ENCODE measurements at regions not wholly inside any gene's neighbourhood (a gene's known extent, or its start where the extent isn't known, plus 50 kb on each side); places are given as distances from the start of the nearest gene placed in this dataset.

DNA sequence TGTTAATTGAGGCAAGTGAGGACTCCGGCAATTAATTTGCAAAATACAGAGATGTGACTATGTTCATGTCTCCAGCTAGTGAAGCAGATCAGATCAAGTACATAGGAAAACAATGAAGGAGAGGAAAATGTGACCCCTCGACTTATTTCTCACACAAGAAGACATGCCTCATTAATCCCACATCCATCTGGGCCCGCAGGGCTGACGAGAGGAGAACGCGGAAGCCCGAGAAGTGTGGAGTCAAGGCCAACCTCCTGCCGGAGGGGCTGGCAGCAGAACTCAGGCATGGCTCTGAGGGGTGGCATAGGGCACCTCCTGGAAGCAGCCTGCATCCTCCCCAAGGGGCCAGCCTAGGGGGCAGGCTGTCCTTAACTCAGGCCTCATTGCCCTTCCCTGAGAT is 54.4 kb downstream of the ZNF503 start:
- no peaks in the 10 kb centered on the region for H3K36me3 Mint-ChIP-seq (ENCODE audit: low read depth)
- H3K4me1 Mint-ChIP-seq = no peaks in the 10 kb centered on the region
- peaks cover 2% of the 10 kb centered on the region for H3K27me3 Mint-ChIP-seq
- H3K9me3 Mint-ChIP-seq = no peaks in the 10 kb centered on the region
- intact Hi-C loops (cut with micrococcal nuclease) = no loop called here
- DNase-seq = no peak
- no peak overlapping the region for H3K27ac Mint-ChIP-seq
- H3K4me3 Mint-ChIP-seq = no peak overlapping the region

- Mint-ChIP-seq H3K4me1 (no peaks in the 10 kb centered on the region), H3K27ac (no peak overlapping the region), H3K36me3 (ENCODE audit: low read depth) (no peaks in the 10 kb centered on the region), H3K9me3 (no peaks in the 10 kb centered on the region), H3K27me3 (peaks cover 2% of the 10 kb centered on the region), H3K4me3 (no peak overlapping the region)
- no peak for DNase-seq
- intact Hi-C loops (cut with micrococcal nuclease) = no loop called here
Measured at GRCh38 chr10:75345738-75346137, 55.8 kb downstream of the ZNF503 start.

DNA sequence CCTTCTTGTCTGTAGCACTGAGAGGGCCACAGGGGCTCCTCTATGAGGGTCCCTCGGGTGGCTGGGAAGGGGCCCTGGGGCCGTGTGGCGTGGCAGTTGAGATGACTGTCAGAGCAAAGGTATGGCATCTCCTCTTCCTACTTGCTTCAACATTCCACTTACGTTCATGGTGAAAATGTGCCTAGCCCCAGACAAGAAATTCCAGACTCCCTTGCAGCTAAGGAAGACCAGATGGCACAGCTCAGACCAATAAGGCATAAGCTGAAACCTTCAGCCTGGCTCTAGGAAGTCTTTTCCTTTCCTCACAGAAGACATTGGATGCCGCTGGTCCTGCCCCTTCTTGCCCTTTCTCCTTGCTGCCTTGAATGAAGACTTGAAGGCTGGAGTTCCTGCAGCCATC is 57.4 kb downstream of the ZNF503 start:
- Mint-ChIP-seq H3K4me3 (no peak overlapping the region), H3K27ac (no peak overlapping the region), H3K9me3 (no peaks in the 10 kb centered on the region), H3K4me1 (no peaks in the 10 kb centered on the region), H3K27me3 (peaks cover 2% of the 10 kb centered on the region), H3K36me3 (ENCODE audit: low read depth) (no peaks in the 10 kb centered on the region)
- intact Hi-C loops (cut with micrococcal nuclease) = no loop called here
- DNase-seq = no peak

DNA sequence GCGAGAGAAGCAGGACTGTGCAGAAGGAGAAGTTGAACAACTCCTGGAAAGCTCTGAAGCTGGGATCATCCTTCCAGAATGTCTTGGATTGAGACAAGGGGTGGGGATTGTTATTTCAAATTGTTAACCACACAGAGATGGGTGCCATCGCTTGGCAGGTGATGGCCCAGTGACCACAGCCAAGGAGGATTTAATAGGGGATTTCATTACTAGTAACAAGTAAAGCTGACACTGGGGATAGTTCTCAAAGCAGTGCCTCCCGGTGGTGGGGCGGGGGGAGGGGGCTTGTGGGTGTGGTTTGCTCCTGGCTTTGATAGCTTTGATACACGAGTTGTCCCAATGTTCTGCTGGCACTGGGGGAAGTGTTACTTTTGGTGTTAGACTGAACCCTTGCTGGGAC is 59.2 kb downstream of the ZNF503 start:
- Mint-ChIP-seq H3K4me1 (no peaks in the 10 kb centered on the region), H3K36me3 (ENCODE audit: low read depth) (no peaks in the 10 kb centered on the region), H3K9me3 (no peaks in the 10 kb centered on the region), H3K27me3 (peaks cover 2% of the 10 kb centered on the region), H3K4me3 (no peak overlapping the region), H3K27ac (no peak overlapping the region)
- DNase-seq = no peak
- intact Hi-C loops (cut with micrococcal nuclease) = no loop called here

GRCh38 chr10:75335983-75336382 is 65.6 kb downstream of the ZNF503 start:
- H3K36me3 Mint-ChIP-seq (ENCODE audit: low read depth) = no peaks in the 10 kb centered on the region
- H3K4me3 Mint-ChIP-seq = no peak overlapping the region
- intact Hi-C loops (cut with micrococcal nuclease) = no loop called here
- no peaks in the 10 kb centered on the region for H3K9me3 Mint-ChIP-seq
- H3K27me3 Mint-ChIP-seq = peaks cover under 1% of the 10 kb centered on the region
- no peaks in the 10 kb centered on the region for H3K4me1 Mint-ChIP-seq
- no peak for DNase-seq
- no peak overlapping the region for H3K27ac Mint-ChIP-seq

- Mint-ChIP-seq H3K4me3 (no peak overlapping the region), H3K36me3 (ENCODE audit: low read depth) (no peaks in the 10 kb centered on the region), H3K9me3 (no peaks in the 10 kb centered on the region), H3K4me1 (no peaks in the 10 kb centered on the region), H3K27ac (no peak overlapping the region), H3K27me3 (peaks cover 4% of the 10 kb centered on the region)
- DNase-seq = peak; percentile 12
- intact Hi-C loops (cut with micrococcal nuclease) = no loop called here
Measured at GRCh38 chr10:75335191-75335590, 66.4 kb downstream of the ZNF503 start.

- H3K4me1 Mint-ChIP-seq = no peaks in the 10 kb centered on the region
- peaks cover 9% of the 10 kb centered on the region for H3K27me3 Mint-ChIP-seq
- no peaks in the 10 kb centered on the region for H3K36me3 Mint-ChIP-seq (ENCODE audit: low read depth)
- no peaks in the 10 kb centered on the region for H3K9me3 Mint-ChIP-seq
- no peak overlapping the region for H3K4me3 Mint-ChIP-seq
- no peak overlapping the region for H3K27ac Mint-ChIP-seq
- peak; percentile 20 for DNase-seq
- intact Hi-C loops (cut with micrococcal nuclease) = no loop called here
Measured at GRCh38 chr10:75334720-75335119, 66.8 kb downstream of the ZNF503 start.

- no peaks in the 10 kb centered on the region for H3K9me3 Mint-ChIP-seq
- no peak for DNase-seq
- H3K4me1 Mint-ChIP-seq = no peaks in the 10 kb centered on the region
- no peak overlapping the region for H3K27ac Mint-ChIP-seq
- peaks cover 9% of the 10 kb centered on the region for H3K27me3 Mint-ChIP-seq
- no peak overlapping the region for H3K4me3 Mint-ChIP-seq
- no peaks in the 10 kb centered on the region for H3K36me3 Mint-ChIP-seq (ENCODE audit: low read depth)
- intact Hi-C loops (cut with micrococcal nuclease) = no loop called here
Measured at GRCh38 chr10:75332081-75332480, 69.5 kb downstream of the ZNF503 start.

DNA sequence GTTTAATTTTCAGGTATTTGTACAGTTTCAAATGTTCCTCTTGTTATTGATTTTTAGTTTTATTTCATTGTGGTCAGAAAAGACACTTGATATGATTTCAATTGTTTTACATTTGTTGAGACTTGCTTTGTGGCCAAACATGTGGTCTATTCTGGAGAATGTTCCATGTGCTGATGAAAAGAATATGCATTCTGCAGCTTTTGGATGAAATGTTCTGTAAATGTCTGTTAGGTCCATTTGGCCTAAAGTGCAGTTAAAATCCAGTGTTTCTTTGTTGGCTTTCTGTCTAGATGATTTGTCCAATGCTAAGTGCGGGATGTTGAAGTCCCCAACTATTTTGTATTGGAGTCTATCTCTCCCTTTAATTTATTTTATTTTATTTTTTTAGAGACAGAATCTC is 70.5 kb downstream of the ZNF503 start:
- DNase-seq = no peak
- no peak overlapping the region for H3K27ac Mint-ChIP-seq
- no peak overlapping the region for H3K4me3 Mint-ChIP-seq
- H3K4me1 Mint-ChIP-seq = no peaks in the 10 kb centered on the region
- intact Hi-C loops (cut with micrococcal nuclease) = no loop called here
- H3K36me3 Mint-ChIP-seq (ENCODE audit: low read depth) = no peaks in the 10 kb centered on the region
- no peaks in the 10 kb centered on the region for H3K9me3 Mint-ChIP-seq
- peaks cover 11% of the 10 kb centered on the region for H3K27me3 Mint-ChIP-seq

GRCh38 chr10:75329190-75329745 is 72.3 kb downstream of the ZNF503 start:
- Mint-ChIP-seq H3K4me3 (no peak overlapping the region), H3K9me3 (no peaks in the 10 kb centered on the region), H3K4me1 (no peaks in the 10 kb centered on the region), H3K27ac (no peak overlapping the region), H3K36me3 (ENCODE audit: low read depth) (no peaks in the 10 kb centered on the region), H3K27me3 (peaks cover 18% of the 10 kb centered on the region)
- DNase-seq = no peak
- intact Hi-C loops (cut with micrococcal nuclease) = no loop called here

GRCh38 chr10:75326306-75326705 is 75.3 kb downstream of the ZNF503 start:
- no peak overlapping the region for H3K27ac Mint-ChIP-seq
- intact Hi-C loops (cut with micrococcal nuclease) = no loop called here
- no peaks in the 10 kb centered on the region for H3K4me1 Mint-ChIP-seq
- H3K36me3 Mint-ChIP-seq (ENCODE audit: low read depth) = no peaks in the 10 kb centered on the region
- DNase-seq = no peak
- H3K9me3 Mint-ChIP-seq = no peaks in the 10 kb centered on the region
- H3K27me3 Mint-ChIP-seq = peaks cover 18% of the 10 kb centered on the region
- no peak overlapping the region for H3K4me3 Mint-ChIP-seq

DNA sequence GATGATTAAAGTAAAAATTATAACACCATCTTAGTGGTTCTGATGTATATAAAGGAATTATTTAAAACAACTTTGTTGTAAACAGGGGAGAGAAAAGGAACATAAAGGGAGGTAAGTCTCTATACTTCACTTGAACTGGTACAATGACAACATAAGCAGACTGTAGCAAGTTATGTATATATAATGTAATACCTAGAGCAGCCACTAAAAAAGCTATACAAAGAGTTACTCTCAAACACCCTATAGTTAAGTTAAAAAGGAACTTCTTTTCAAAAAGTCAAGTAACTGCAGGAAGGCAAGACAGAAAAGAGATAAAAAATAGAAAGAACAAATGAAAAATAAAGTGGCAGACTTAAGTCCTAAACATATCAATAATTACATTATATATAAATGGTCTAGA is 82.3 kb downstream of the ZNF503 start:
- Mint-ChIP-seq H3K36me3 (ENCODE audit: low read depth) (no peaks in the 10 kb centered on the region), H3K4me1 (no peaks in the 10 kb centered on the region), H3K27ac (no peak overlapping the region), H3K27me3 (no peaks in the 10 kb centered on the region), H3K4me3 (no peak overlapping the region), H3K9me3 (no peaks in the 10 kb centered on the region)
- intact Hi-C loops (cut with micrococcal nuclease) = no loop called here
- no peak for DNase-seq

DNA sequence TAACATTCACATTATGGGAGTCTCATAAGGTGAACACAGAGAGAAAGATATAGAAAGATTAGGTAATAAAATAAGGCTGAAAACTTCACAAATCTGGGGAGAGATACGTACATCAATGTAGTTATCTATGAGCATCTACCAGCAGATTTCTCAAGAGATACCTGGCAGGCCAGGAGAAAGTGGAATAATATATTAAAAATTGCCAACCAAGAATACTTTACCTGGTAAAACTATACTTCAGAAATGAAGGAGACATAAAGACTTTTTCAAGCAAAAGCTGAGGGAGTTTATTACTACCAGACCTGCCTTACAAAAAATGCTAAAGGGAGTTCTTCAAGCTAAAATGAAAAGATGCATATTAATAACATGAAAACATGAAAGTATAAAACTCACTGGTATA is 78.8 kb upstream of the COMTD1 start:
- Mint-ChIP-seq H3K9me3 (no peaks in the 10 kb centered on the region), H3K36me3 (ENCODE audit: low read depth) (no peaks in the 10 kb centered on the region), H3K27ac (no peak overlapping the region), H3K27me3 (peaks cover 2% of the 10 kb centered on the region), H3K4me3 (no peak overlapping the region), H3K4me1 (no peaks in the 10 kb centered on the region)
- intact Hi-C loops (cut with micrococcal nuclease) = no loop called here
- no peak for DNase-seq

DNA sequence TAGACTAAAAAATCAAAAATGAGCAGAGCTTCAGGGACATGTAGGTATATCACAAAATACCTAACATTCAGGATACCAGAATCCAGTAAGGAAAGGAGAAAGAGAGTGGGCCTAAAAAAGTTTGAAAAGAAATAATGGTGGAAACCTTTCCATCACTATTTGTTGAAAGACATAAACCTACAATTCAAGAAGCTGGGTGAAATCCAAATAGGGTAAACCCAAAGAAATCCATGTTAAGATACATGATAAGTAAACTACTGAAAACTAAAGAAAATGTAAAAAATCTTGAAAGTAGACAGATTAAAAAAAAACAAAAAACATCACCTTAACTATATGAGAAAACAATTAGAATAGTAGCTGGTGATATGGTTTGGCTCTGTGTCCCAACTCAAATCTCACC is 76.7 kb upstream of the COMTD1 start:
- intact Hi-C loops (cut with micrococcal nuclease) = no loop called here

DNA sequence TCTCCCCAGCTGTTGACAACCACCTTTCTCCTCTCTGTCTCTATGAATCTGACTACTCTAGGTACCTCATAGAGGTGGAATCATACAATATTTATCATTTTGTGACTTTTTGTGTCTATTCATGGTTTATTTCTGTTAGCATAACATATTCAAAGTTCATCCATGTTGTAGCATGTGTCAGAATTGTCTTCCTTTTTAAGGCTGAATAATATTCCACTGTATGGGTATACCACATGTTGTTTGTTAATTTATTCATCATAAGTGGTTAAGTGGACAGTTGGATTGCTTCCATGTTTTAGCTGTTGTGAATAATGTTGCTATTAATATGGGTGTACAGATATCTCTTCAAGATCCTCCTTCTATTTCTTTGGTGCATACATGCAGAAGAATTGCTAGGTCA is 69.9 kb upstream of the COMTD1 start:
- Mint-ChIP-seq H3K4me1 (no peaks in the 10 kb centered on the region), H3K36me3 (ENCODE audit: low read depth) (no peaks in the 10 kb centered on the region), H3K9me3 (peaks cover 14% of the 10 kb centered on the region), H3K4me3 (no peak overlapping the region), H3K27ac (no peak overlapping the region), H3K27me3 (peaks cover 4% of the 10 kb centered on the region)
- no peak for DNase-seq
- intact Hi-C loops (cut with micrococcal nuclease) = no loop called here

More for the DNA sequence above, 76.7 kb upstream of the COMTD1 start:
- Mint-ChIP-seq H3K27me3 (peaks cover 4% of the 10 kb centered on the region), H3K9me3 (peaks cover 4% of the 10 kb centered on the region), H3K4me3 (no peak overlapping the region), H3K4me1 (no peaks in the 10 kb centered on the region), H3K36me3 (ENCODE audit: low read depth) (no peaks in the 10 kb centered on the region), H3K27ac (no peak overlapping the region)
- no peak for DNase-seq

Data from activated CD4-positive, alpha-beta T cell treated with anti-CD3 and anti-CD28 coated beads, Interleukin-2, amount 10 ng/mL, durations not matched to agents 24 days and 14 days (primary cell).